ENCODE measurements at regions not wholly inside any gene's neighbourhood (a gene's known extent, or its start where the extent isn't known, plus 50 kb on each side); places are given as distances from the start of the nearest gene placed in this dataset.

GRCh38 chr1:87620807-87621206 lies 292.1 kb downstream of the LMO4 start:
- no peak for TF ChIP-seq CTCF (IDR thresholded peaks at IDR 0.05)
- TF ChIP-seq POLR2AphosphoS5 (IDR thresholded peaks at IDR 0.05; ENCODE audit: insufficient read depth in 1 of 2, low read depth in 1 of 2) = no peak
- TF ChIP-seq POLR2A (IDR thresholded peaks at IDR 0.05) = no peak
